SK-N-SH (cell line): ENCODE measurements at regions not wholly inside any gene's neighbourhood (a gene's known extent, or its start where the extent isn't known, plus 50 kb on each side); places are given as distances from the start of the nearest gene placed in this dataset.
A peak's percentile ranks its signal among the peaks of the same experiment; 100 is the strongest.

ENCODE experiments used
- CTCF ChIA-PET: fragments of 300-600, 350-600 bp; formaldehyde crosslinking; extraction: SDS; loops from one replicate; lab custom pipeline; 2021; lab: Yijun Ruan, JAX
- POLR2A ChIA-PET: fragments of 350-600 bp; sonication (Branson Sonifier 250); formaldehyde crosslinking; extraction: SDS; loops from one replicate; lab custom pipeline; 2020; ENCODE audit warnings: antibody characterized with exemption, inconsistent platforms; lab: Yijun Ruan, JAX
- DNase-seq: peaks from one replicate; pipeline ENCODE4 v3.0.0; 2012
- H2AFZ ChIP-seq: fragments of 200-600 bp; sonication (generic); 2 replicates; pipeline ENCODE4 v1.8.1; 2016; ENCODE audit warnings: antibody characterized with exemption, mild to moderate bottlenecking, low read depth
- H3F3A ChIP-seq: fragments of 200-600 bp; sonication (generic); replicated peaks from 2 replicates; pipeline ENCODE3; 2016; ENCODE audit warnings: antibody characterized with exemption, mild to moderate bottlenecking; ENCODE audit not compliant: insufficient read depth
- H3K27ac ChIP-seq, 2 experiments: fragments of 200-500 bp in 1 of 2; fragments of 200-600 bp in 1 of 2; sonication (Bioruptor generic) in 1 of 2; sonication (generic), shearing (Covaris generic) in 1 of 2; 2 replicates each; pipeline versions ENCODE4 v1.5.1 to v1.6.1; 2014 to 2016; ENCODE audit warnings: low read depth in 2 of 2, inconsistent platforms in 1 of 2, low read length in 1 of 2, mild to moderate bottlenecking in 1 of 2, mixed read lengths in 1 of 2
- H3K27me3 ChIP-seq: fragments of 200-600 bp; sonication (generic), shearing (Covaris generic); 2 replicates; pipeline ENCODE4 v1.6.1; 2016; ENCODE audit warnings: mixed run types; ENCODE audit not compliant: insufficient read depth
- H3K36me3 ChIP-seq, 2 experiments: fragments of 200-500 bp in 1 of 2; fragments of 200-600 bp in 1 of 2; sonication (Bioruptor generic) in 1 of 2; sonication (generic) in 1 of 2; replicated peaks in 1 of 2; 2 replicates each; pipeline versions ENCODE3 to v1.5.1; 2014 to 2016; ENCODE audit warnings: low read length in 1 of 2, mild to moderate bottlenecking in 1 of 2; ENCODE audit not compliant: insufficient read depth in 2 of 2, control insufficient read depth in 1 of 2
- H3K4me1 ChIP-seq, 2 experiments: fragments of 200-500 bp in 1 of 2; fragments of 200-600 bp in 1 of 2; sonication (Bioruptor generic) in 1 of 2; sonication (generic), shearing (Covaris generic) in 1 of 2; 2 replicates each; pipeline versions ENCODE4 v1.5.1 to v1.6.1; 2014 to 2016; ENCODE audit warnings: low read depth in 1 of 2, low read length in 1 of 2, mixed run types in 1 of 2; ENCODE audit not compliant: insufficient read depth in 2 of 2, control insufficient read depth in 1 of 2
- H3K4me2 ChIP-seq: fragments of 200-600 bp; sonication (generic), shearing (Covaris generic); 2 replicates; pipeline ENCODE4 v1.6.1; 2017; ENCODE audit warnings: mixed run types
- H3K4me3 ChIP-seq, 2 experiments: fragments of 200-500 bp in 1 of 2; fragments of 200-600 bp in 1 of 2; sonication (Bioruptor generic) in 1 of 2; sonication (generic), shearing (Covaris generic) in 1 of 2; 2 replicates each; pipeline versions ENCODE4 v1.5.1 to v1.8.1; 2014 to 2016; ENCODE audit warnings: low read depth in 2 of 2, inconsistent platforms in 1 of 2, low read length in 1 of 2, mild to moderate bottlenecking in 1 of 2, mixed read lengths in 1 of 2, moderate library complexity in 1 of 2
- H3K79me2 ChIP-seq: fragments of 200-600 bp; sonication (generic); 2 replicates; pipeline ENCODE4 v1.8.1; 2017; ENCODE audit warnings: mild to moderate bottlenecking; ENCODE audit not compliant: insufficient read depth
- H3K9ac ChIP-seq: fragments of 200-600 bp; sonication (generic); 2 replicates; pipeline ENCODE4 v1.6.1; 2017; ENCODE audit warnings: mixed run types
- H3K9me2 ChIP-seq: fragments of 200-600 bp; sonication (generic); 2 replicates; pipeline ENCODE4 v1.6.1; 2017; ENCODE audit warnings: mixed run types
- H3K9me3 ChIP-seq: fragments of 200-600 bp; sonication (generic); 2 replicates; pipeline ENCODE4 v1.6.1; 2017; ENCODE audit warnings: mixed run types, mild to moderate bottlenecking, moderate library complexity
- H4K20me1 ChIP-seq: fragments of 200-600 bp; sonication (generic); 2 replicates; pipeline ENCODE4 v1.6.1; 2017; ENCODE audit warnings: mild to moderate bottlenecking, mixed run types; ENCODE audit not compliant: insufficient read depth
- ELF1 ChIP-seq: IDR thresholded peaks from 2 replicates; pipeline ENCODE4 v1.4.0; 2012
- EP300 ChIP-seq, 2 experiments: IDR thresholded peaks; 2 replicates each; pipeline versions ENCODE4 v1.4.0 to v1.6.1; 2012; ENCODE audit warnings: borderline replicate concordance in 1 of 2, low read depth in 1 of 2, low read length in 1 of 2
- FOXJ3 ChIP-seq: sonication (generic); formaldehyde crosslinking; IDR thresholded peaks from 2 replicates; pipeline ENCODE4 v1.5.1; 2020; ENCODE audit warnings: mild to moderate bottlenecking, missing genetic modification reagents
- FOXM1 ChIP-seq: IDR thresholded peaks from 2 replicates; pipeline ENCODE4 v1.4.0; 2012; ENCODE audit warnings: low read depth, mild to moderate bottlenecking
- JUND ChIP-seq: IDR thresholded peaks from 2 replicates; pipeline ENCODE4 v1.4.0; 2012
- MXI1 ChIP-seq: IDR thresholded peaks from 2 replicates; pipeline ENCODE4 v1.6.1; 2012; ENCODE audit warnings: mild to moderate bottlenecking, low read depth, low read length, improper control_type of control experiment
- POLR2AphosphoS5 ChIP-seq: IDR thresholded peaks from 2 replicates; pipeline ENCODE4 v1.6.1; 2012; ENCODE audit warnings: low read depth, low read length
- RAD21 ChIP-seq: IDR thresholded peaks from 2 replicates; pipeline ENCODE4 v1.6.1; 2012; ENCODE audit warnings: mild to moderate bottlenecking, low read length
- RFX5 ChIP-seq: IDR thresholded peaks from 2 replicates; pipeline ENCODE4 v1.6.1; 2012; ENCODE audit warnings: mild to moderate bottlenecking, improper control_type of control experiment, low read length
- RXRA ChIP-seq: IDR thresholded peaks from 2 replicates; pipeline ENCODE4 v1.4.0; 2012; ENCODE audit warnings: low read depth, mild to moderate bottlenecking, borderline replicate concordance
- SIN3A ChIP-seq: IDR thresholded peaks from 2 replicates; pipeline ENCODE4 v1.6.1; 2012; ENCODE audit warnings: low read depth, mild to moderate bottlenecking, low read length, moderate library complexity, borderline replicate concordance
- YY1 ChIP-seq: IDR thresholded peaks from 2 replicates; pipeline ENCODE4 v1.4.0; 2012; ENCODE audit warnings: low read depth, mild to moderate bottlenecking
- WGBS: methylation state at CpG from one replicate; pipeline ENCODE4 v1.1.6; 2017; ENCODE audit warnings: low lambda C conversion rate; 5-methylcytosine and 5-hydroxymethylcytosine counted together
- TF ChIP-seq, protein P1 (sequence below): IDR thresholded peaks from 2 replicates; pipeline ENCODE4; 2012
- TF ChIP-seq, protein P2 (sequence below): IDR thresholded peaks from 2 replicates; pipeline ENCODE4 v1.4.0; 2012; ENCODE audit warnings: low read depth
- TF ChIP-seq, protein P3 (sequence below): IDR thresholded peaks from 2 replicates; pipeline ENCODE4 v1.6.1; 2012; ENCODE audit warnings: mild to moderate bottlenecking, low read depth, low read length, moderate library complexity
- TF ChIP-seq, protein P4 (sequence below): fragments of 200-600 bp; sonication (generic); IDR thresholded peaks from 2 replicates; pipeline ENCODE4 v1.6.1; 2017; ENCODE audit warnings: antibody characterized with exemption, mild to moderate bottlenecking, moderate library complexity
- TF ChIP-seq, protein P5 (sequence below): IDR thresholded peaks from 2 replicates; pipeline ENCODE4 v1.4.0; 2012; ENCODE audit warnings: low read depth, borderline replicate concordance

DNA sequence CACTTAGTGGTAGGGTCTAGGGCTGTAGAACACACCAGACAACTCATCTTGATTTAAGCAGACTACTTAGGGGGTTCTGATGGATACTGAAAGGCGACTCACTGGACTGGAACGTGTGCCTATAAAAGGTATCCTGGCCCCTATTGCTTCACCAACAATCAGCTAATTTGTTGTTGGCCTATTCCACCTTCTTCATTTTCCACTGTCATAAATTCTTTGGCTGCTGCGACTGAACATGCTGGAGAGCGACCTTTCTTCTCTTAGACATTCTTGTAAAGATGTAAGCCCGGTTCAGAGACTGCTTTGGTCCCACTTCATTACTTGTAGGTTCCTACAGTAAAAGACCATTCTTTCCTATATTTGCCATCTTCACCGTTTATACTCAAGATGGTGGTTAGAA is 609.9 kb upstream of the CITED2 start:
- peaks cover 15 to 31% of the 10 kb centered on the region in 2 experiments for H3K4me1 ChIP-seq
- H3K36me3 ChIP-seq = no peaks in the 10 kb centered on the region
- 91% methylated on average over 6 of the region's 6 CpGs for WGBS
- ChIA-PET CTCF (interaction anchor here (0.9 to 1.1 kb wide), 2 partner anchors 19 to 237 kb away, joined by 3 read pairs; no protein-coding TSS in a partner anchor), POLR2A (no interaction called here)
- TF ChIP-seq JUND = no peak
- TF ChIP-seq, protein P1, sequence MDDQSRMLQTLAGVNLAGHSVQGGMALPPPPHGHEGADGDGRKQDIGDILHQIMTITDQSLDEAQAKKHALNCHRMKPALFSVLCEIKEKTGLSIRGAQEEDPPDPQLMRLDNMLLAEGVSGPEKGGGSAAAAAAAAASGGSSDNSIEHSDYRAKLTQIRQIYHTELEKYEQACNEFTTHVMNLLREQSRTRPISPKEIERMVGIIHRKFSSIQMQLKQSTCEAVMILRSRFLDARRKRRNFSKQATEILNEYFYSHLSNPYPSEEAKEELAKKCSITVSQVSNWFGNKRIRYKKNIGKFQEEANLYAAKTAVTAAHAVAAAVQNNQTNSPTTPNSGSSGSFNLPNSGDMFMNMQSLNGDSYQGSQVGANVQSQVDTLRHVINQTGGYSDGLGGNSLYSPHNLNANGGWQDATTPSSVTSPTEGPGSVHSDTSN = no peak
- TF ChIP-seq, protein P2, sequence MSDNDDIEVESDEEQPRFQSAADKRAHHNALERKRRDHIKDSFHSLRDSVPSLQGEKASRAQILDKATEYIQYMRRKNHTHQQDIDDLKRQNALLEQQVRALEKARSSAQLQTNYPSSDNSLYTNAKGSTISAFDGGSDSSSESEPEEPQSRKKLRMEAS = no peak
- TF ChIP-seq YY1 = no peak
- TF ChIP-seq, protein P3, sequence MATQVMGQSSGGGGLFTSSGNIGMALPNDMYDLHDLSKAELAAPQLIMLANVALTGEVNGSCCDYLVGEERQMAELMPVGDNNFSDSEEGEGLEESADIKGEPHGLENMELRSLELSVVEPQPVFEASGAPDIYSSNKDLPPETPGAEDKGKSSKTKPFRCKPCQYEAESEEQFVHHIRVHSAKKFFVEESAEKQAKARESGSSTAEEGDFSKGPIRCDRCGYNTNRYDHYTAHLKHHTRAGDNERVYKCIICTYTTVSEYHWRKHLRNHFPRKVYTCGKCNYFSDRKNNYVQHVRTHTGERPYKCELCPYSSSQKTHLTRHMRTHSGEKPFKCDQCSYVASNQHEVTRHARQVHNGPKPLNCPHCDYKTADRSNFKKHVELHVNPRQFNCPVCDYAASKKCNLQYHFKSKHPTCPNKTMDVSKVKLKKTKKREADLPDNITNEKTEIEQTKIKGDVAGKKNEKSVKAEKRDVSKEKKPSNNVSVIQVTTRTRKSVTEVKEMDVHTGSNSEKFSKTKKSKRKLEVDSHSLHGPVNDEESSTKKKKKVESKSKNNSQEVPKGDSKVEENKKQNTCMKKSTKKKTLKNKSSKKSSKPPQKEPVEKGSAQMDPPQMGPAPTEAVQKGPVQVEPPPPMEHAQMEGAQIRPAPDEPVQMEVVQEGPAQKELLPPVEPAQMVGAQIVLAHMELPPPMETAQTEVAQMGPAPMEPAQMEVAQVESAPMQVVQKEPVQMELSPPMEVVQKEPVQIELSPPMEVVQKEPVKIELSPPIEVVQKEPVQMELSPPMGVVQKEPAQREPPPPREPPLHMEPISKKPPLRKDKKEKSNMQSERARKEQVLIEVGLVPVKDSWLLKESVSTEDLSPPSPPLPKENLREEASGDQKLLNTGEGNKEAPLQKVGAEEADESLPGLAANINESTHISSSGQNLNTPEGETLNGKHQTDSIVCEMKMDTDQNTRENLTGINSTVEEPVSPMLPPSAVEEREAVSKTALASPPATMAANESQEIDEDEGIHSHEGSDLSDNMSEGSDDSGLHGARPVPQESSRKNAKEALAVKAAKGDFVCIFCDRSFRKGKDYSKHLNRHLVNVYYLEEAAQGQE = peak; percentile 51
- no peak for TF ChIP-seq FOXM1
- no peak for TF ChIP-seq EP300 (IDR thresholded peaks at IDR 0.05; ENCODE audit: borderline replicate concordance in 1 of 2, low read depth in 1 of 2, low read length in 1 of 2)
- no peak overlapping the region; a peak in 1 of 4 replicates for H3K27ac ChIP-seq
- no peak for DNase-seq
- H3K27me3 ChIP-seq = no peaks in the 10 kb centered on the region
- H3K4me3 ChIP-seq = no peak overlapping the region
- H3K4me2 ChIP-seq = no peak overlapping the region
- H3K9me3 ChIP-seq = no peaks in the 10 kb centered on the region
- H3F3A ChIP-seq = peaks cover 20% of the 10 kb centered on the region
- H2AFZ ChIP-seq = no peak overlapping the region
- no peaks in the 10 kb centered on the region for H4K20me1 ChIP-seq
- no peak overlapping the region for H3K9ac ChIP-seq
- H3K9me2 ChIP-seq = no peaks in the 10 kb centered on the region
- no peaks in the 10 kb centered on the region for H3K79me2 ChIP-seq

DNA sequence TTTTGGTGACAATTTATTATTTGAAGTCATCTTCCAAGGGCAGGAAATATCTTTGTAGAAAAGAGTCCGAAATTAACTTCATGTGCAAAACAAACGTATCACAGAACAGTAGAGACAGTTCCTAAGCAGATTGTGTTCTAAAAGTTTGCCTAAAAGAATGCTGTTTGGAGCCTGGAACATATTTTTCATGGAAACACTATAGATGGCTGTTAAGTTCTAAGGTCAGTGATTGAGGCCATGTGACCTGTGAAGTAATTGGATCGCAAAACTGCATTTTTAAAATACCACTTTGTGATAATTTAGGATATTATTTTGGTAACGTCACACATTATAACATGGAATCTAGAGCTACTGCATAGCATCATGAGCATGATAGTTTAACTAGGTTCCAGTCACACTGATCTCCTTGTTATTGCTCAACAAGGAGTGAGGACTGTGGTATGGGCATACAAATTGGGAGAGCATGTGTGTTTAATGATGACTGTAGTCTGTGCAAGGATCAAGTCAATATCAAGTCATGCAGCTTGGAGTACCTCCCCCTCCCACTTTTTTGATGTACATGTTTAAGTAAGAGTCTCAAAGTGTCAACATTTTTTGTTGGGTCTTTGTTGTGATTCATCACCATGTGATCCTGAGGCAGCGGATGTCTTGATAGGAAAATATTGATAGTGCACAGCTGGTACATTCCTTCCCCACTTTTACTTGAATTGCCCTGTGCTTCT is 609.3 kb upstream of the CITED2 start:
- POLR2A ChIA-PET = no interaction called here
- Histone ChIP-seq H3K36me3 (no peaks in the 10 kb centered on the region), H3K9me3 (no peaks in the 10 kb centered on the region), H3K79me2 (no peaks in the 10 kb centered on the region), H3K27ac (peak overlapping the region; percentile 71 to 85; a peak in 3 of 4 replicates), H3K9me2 (no peaks in the 10 kb centered on the region), H4K20me1 (no peaks in the 10 kb centered on the region), H2AFZ (peak overlapping the region; percentile 71), H3F3A (peaks cover 23% of the 10 kb centered on the region), H3K9ac (no peak overlapping the region; the same call in 1 of the 2 replicates), H3K27me3 (no peaks in the 10 kb centered on the region), H3K4me2 (peak overlapping the region; percentile 1; the same call in 1 of the 2 replicates), H3K4me1 (peaks cover 15 to 31% of the 10 kb centered on the region in 2 experiments), H3K4me3 (no peak overlapping the region)
- CTCF ChIA-PET = interaction anchor here (0.9 to 1.1 kb wide), 2 partner anchors 19 to 237 kb away, joined by 3 read pairs; no protein-coding TSS in a partner anchor
- no peak for DNase-seq
- WGBS = 89% methylated on average over 5 of the region's 5 CpGs
- no peak for TF ChIP-seq MXI1
- TF ChIP-seq, protein P4, sequence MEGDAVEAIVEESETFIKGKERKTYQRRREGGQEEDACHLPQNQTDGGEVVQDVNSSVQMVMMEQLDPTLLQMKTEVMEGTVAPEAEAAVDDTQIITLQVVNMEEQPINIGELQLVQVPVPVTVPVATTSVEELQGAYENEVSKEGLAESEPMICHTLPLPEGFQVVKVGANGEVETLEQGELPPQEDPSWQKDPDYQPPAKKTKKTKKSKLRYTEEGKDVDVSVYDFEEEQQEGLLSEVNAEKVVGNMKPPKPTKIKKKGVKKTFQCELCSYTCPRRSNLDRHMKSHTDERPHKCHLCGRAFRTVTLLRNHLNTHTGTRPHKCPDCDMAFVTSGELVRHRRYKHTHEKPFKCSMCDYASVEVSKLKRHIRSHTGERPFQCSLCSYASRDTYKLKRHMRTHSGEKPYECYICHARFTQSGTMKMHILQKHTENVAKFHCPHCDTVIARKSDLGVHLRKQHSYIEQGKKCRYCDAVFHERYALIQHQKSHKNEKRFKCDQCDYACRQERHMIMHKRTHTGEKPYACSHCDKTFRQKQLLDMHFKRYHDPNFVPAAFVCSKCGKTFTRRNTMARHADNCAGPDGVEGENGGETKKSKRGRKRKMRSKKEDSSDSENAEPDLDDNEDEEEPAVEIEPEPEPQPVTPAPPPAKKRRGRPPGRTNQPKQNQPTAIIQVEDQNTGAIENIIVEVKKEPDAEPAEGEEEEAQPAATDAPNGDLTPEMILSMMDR = no peak
- TF ChIP-seq, protein P5, sequence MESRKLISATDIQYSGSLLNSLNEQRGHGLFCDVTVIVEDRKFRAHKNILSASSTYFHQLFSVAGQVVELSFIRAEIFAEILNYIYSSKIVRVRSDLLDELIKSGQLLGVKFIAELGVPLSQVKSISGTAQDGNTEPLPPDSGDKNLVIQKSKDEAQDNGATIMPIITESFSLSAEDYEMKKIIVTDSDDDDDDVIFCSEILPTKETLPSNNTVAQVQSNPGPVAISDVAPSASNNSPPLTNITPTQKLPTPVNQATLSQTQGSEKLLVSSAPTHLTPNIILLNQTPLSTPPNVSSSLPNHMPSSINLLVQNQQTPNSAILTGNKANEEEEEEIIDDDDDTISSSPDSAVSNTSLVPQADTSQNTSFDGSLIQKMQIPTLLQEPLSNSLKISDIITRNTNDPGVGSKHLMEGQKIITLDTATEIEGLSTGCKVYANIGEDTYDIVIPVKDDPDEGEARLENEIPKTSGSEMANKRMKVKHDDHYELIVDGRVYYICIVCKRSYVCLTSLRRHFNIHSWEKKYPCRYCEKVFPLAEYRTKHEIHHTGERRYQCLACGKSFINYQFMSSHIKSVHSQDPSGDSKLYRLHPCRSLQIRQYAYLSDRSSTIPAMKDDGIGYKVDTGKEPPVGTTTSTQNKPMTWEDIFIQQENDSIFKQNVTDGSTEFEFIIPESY = no peak
- TF ChIP-seq FOXJ3 (CRISPR knock-in tag) = no peak
- TF ChIP-seq, protein P1 = no peak
- TF ChIP-seq SIN3A = no peak
- no peak for TF ChIP-seq POLR2AphosphoS5
- TF ChIP-seq RFX5 = no peak
- no peak for TF ChIP-seq RXRA
- TF ChIP-seq ELF1 = no peak
- TF ChIP-seq RAD21 = no peak
- TF ChIP-seq FOXM1 = no peak
